GM12878 (cell line): ENCODE measurements at regions not wholly inside any gene's neighbourhood (a gene's known extent, or its start where the extent isn't known, plus 50 kb on each side); places are given as distances from the start of the nearest gene placed in this dataset.

ENCODE experiments used
- ATAC-seq: fragments of 200-7000 bp; cut with Tn5 transposase; 3 replicates; pipeline ENCODE4 v1.9.1; 2020; ENCODE audit warnings: mild to moderate bottlenecking, moderate library complexity
- BruUV-seq: library from RNA; stranded (reverse); fragments of 400-500 nt; replicated peaks from 2 replicates; lab custom pipeline; 2021; lab: Mats Ljungman, UMichigan
- CTCF ChIA-PET: fragments of 300-600 bp; sonication (Branson Sonifier 250); formaldehyde crosslinking; extraction: SDS; loops from one replicate; lab custom pipeline; 2021; ENCODE audit warnings: inconsistent platforms; lab: Yijun Ruan, JAX
- POLR2A ChIA-PET: fragments of 350-600 bp; formaldehyde crosslinking; extraction: SDS; loops from one replicate; lab custom pipeline; 2021; ENCODE audit warnings: inconsistent platforms; lab: Charles Lee
- RAD21 ChIA-PET: fragments of 300-600 bp; sonication (Branson Sonifier 250); formaldehyde crosslinking; loops from one replicate; lab custom pipeline; 2023; ENCODE audit warnings: antibody characterized with exemption; ENCODE audit not compliant: unreplicated experiment; lab: Charles Lee
- SMC1A ChIA-PET: fragments of 300-600 bp; sonication (Branson Sonifier 250); formaldehyde crosslinking; loops from one replicate; lab custom pipeline; 2023; ENCODE audit not compliant: unreplicated experiment, uncharacterized antibody; lab: Charles Lee
- DNase-seq: peaks from one replicate; pipeline ENCODE4 v3.0.0-alpha.2; 2011; ENCODE audit warnings: low read depth, low spot score
- FAIRE-seq: peaks from 3 replicates; lab custom pipeline; 2011; peaks lifted over from hg19 to GRCh38; lab: Jason Lieb, UNC
- H2AFZ ChIP-seq: 2 replicates; pipeline ENCODE4 v1.6.0; 2011; ENCODE audit warnings: low read depth, low read length, control low read depth; ENCODE audit not compliant: control insufficient read depth
- H3K27ac ChIP-seq: 2 replicates; pipeline ENCODE4 v1.5.1; 2011; ENCODE audit warnings: control low read depth; ENCODE audit not compliant: control insufficient read depth, insufficient read depth
- H3K27me3 ChIP-seq, 2 experiments: replicated peaks in 1 of 2; 2 replicates each; pipeline versions ENCODE4 v1.6.0 to v1.6.1; 2011; ENCODE audit warnings: low read length in 1 of 2; ENCODE audit not compliant: control insufficient read depth in 2 of 2, insufficient read depth in 2 of 2
- H3K36me3 ChIP-seq, 2 experiments: 2 replicates each; pipeline ENCODE4 v1.5.1; 2011; ENCODE audit warnings: low read length in 1 of 2; ENCODE audit not compliant: control insufficient read depth in 2 of 2, insufficient read depth in 2 of 2
- H3K4me1 ChIP-seq: 2 replicates; pipeline ENCODE4 v1.6.1; 2011; ENCODE audit warnings: mild to moderate bottlenecking, low read length, moderate library complexity, mixed read lengths; ENCODE audit not compliant: control insufficient read depth, insufficient read depth
- H3K4me2 ChIP-seq: 2 replicates; pipeline ENCODE4 v1.6.0; 2011; ENCODE audit warnings: control low read depth; ENCODE audit not compliant: control insufficient read depth, insufficient read depth
- H3K4me3 ChIP-seq: fragments of 200-600 bp; sonication (generic); 2 replicates; pipeline ENCODE4 v1.5.1; 2016
- H3K79me2 ChIP-seq: 2 replicates; pipeline ENCODE4 v1.6.0; 2011; ENCODE audit warnings: low read length; ENCODE audit not compliant: control insufficient read depth, insufficient read depth
- H3K9ac ChIP-seq: 2 replicates; pipeline ENCODE4 v1.8.0; 2011; ENCODE audit warnings: low read length, control low read depth, mixed read lengths; ENCODE audit not compliant: control insufficient read depth, insufficient read depth
- H3K9me3 ChIP-seq: replicated peaks from 3 replicates; pipeline ENCODE4 v1.5.1; 2011; ENCODE audit warnings: mild to moderate bottlenecking, low read length; ENCODE audit not compliant: control insufficient read depth, insufficient read depth
- H4K20me1 ChIP-seq: 2 replicates; pipeline ENCODE4 v1.6.0; 2011; ENCODE audit not compliant: control insufficient read depth, insufficient read depth
- BCL11A ChIP-seq: IDR thresholded peaks from 2 replicates; pipeline ENCODE4 v1.6.1; 2011; ENCODE audit warnings: low read depth, low read length
- CBFB ChIP-seq: IDR thresholded peaks from 2 replicates; pipeline ENCODE4 v1.6.1; 2016; ENCODE audit warnings: antibody characterized with exemption, low read depth
- CTCF ChIP-seq, 3 experiments: IDR thresholded peaks in 2 of 3; conservative IDR thresholded peaks in 1 of 3; 2 replicates each; pipeline ENCODE4 v1.5.1; 2011; ENCODE audit warnings: low read depth in 3 of 3, low read length in 3 of 3, mild to moderate bottlenecking in 3 of 3, control low read depth in 2 of 3, moderate library complexity in 2 of 3, inconsistent platforms in 1 of 3, mixed read lengths in 1 of 3; ENCODE audit not compliant: control insufficient read depth in 2 of 3, insufficient read depth in 1 of 3; ENCODE audit errors: extremely low read depth in 1 of 3
- IRF5 ChIP-seq: fragments of 450-650 bp; IDR thresholded peaks from 2 replicates; pipeline ENCODE4 v1.6.1; 2017; ENCODE audit warnings: borderline replicate concordance
- KLF5 ChIP-seq: fragments of 450-650 bp; IDR thresholded peaks from 2 replicates; pipeline ENCODE4 v1.6.1; 2014; ENCODE audit warnings: mild to moderate bottlenecking; ENCODE audit not compliant: partially characterized antibody
- MTA3 ChIP-seq: IDR thresholded peaks from 2 replicates; pipeline ENCODE4 v1.6.1; 2012; ENCODE audit warnings: low read length, inconsistent platforms, borderline replicate concordance
- NFYB ChIP-seq: IDR thresholded peaks from 2 replicates; pipeline ENCODE4 v1.6.1; 2011; ENCODE audit warnings: low read depth, mild to moderate bottlenecking, low read length, improper control_type of control experiment, moderate library complexity; ENCODE audit not compliant: insufficient read depth
- NKRF ChIP-seq: fragments of 450-650 bp; conservative IDR thresholded peaks from 2 replicates; pipeline ENCODE4 v1.6.1; 2017; ENCODE audit warnings: mild to moderate bottlenecking, moderate library complexity
- NR2C1 ChIP-seq: fragments of 450-650 bp; IDR thresholded peaks from 2 replicates; pipeline ENCODE4 v1.6.1; 2017; ENCODE audit warnings: antibody characterized with exemption, mild to moderate bottlenecking, moderate library complexity
- RCOR1 ChIP-seq: conservative IDR thresholded peaks from 2 replicates; pipeline ENCODE4 v1.6.1; 2012; ENCODE audit warnings: low read depth, low read length, improper control_type of control experiment
- RELB ChIP-seq: fragments of 450-650 bp; IDR thresholded peaks from 2 replicates; pipeline ENCODE4 v1.6.1; 2017; ENCODE audit warnings: low read depth, mild to moderate bottlenecking, moderate library complexity
- SMAD5 ChIP-seq: IDR thresholded peaks from 2 replicates; pipeline ENCODE4 v1.6.1; 2016; ENCODE audit warnings: antibody characterized with exemption, low read depth
- SMARCA5 ChIP-seq: fragments of 450-650 bp; IDR thresholded peaks from 2 replicates; pipeline ENCODE4 v1.6.1; 2017; ENCODE audit warnings: mild to moderate bottlenecking
- STAT1 ChIP-seq: fragments of 450-650 bp; conservative IDR thresholded peaks from 2 replicates; pipeline ENCODE4 v1.6.1; 2014; ENCODE audit warnings: antibody characterized with exemption, mild to moderate bottlenecking
- TARDBP ChIP-seq: IDR thresholded peaks from 2 replicates; pipeline ENCODE4 v1.6.1; 2016; ENCODE audit warnings: borderline replicate concordance
- ZNF384 ChIP-seq: IDR thresholded peaks from 2 replicates; pipeline ENCODE4 v1.6.1; 2012; ENCODE audit warnings: low read depth, mild to moderate bottlenecking, low read length, improper control_type of control experiment, borderline replicate concordance
- WGBS: methylation state at CpG from one replicate; pipeline ENCODE4 v1.1.6; 2016; ENCODE audit warnings: low lambda C conversion rate; ENCODE audit not compliant: insufficient replicate concordance, insufficient coverage; ENCODE audit errors: missing lambda C conversion rate; 5-methylcytosine and 5-hydroxymethylcytosine counted together
- in situ Hi-C: fragments of 300-500 bp; cut with MboI; formaldehyde crosslinking; loops from 9 replicates; pipeline ENCODE4 v1.14.3; 2018; ENCODE audit warnings: mixed read lengths
- intact Hi-C: fragments of 100-400 bp; cut with micrococcal nuclease; formaldehyde crosslinking; loops from one replicate; pipeline ENCODE4 v1.14.2; 2022; ENCODE audit not compliant: unreplicated experiment

GRCh38 chr3:124048967-124049798 is 57.3 kb upstream of the ROPN1 start:
- Histone ChIP-seq H4K20me1 (no peaks in the 10 kb centered on the region), H3K9me3 (no peaks in the 10 kb centered on the region), H3K4me3 (no peak overlapping the region), H3K27ac (no peak overlapping the region), H3K4me2 (no peak overlapping the region), H3K79me2 (no peaks in the 10 kb centered on the region), H3K27me3 (no peaks in the 10 kb centered on the region; a peak in 3 of 4 replicates), H3K4me1 (no peaks in the 10 kb centered on the region), H2AFZ (no peak overlapping the region), H3K9ac (no peak overlapping the region), H3K36me3 (no peaks in the 10 kb centered on the region)
- in situ Hi-C loops = no loop called here
- ATAC-seq (no peak), DNase-seq (no peak), FAIRE-seq (no peak)
- ChIA-PET CTCF (interaction anchor here (1.6 kb wide), 1 partner anchor 17 kb away, joined by 3 read pairs; no protein-coding TSS in a partner anchor), SMC1A (no interaction called here), RAD21 (no interaction called here), POLR2A (interaction anchor here (1.0 kb wide), 1 partner anchor 88 kb away, joined by 5 read pairs; the partner anchor contains the start of gene CCDC14)
- intact Hi-C loops = no loop called here
- 31% methylated on average over 6 of the region's 6 CpGs for WGBS
- no TSS peak for BruUV-seq
- TF ChIP-seq NKRF (no peak), TARDBP (no peak), KLF5 (no peak), SMAD5 (no peak), SMARCA5 (no peak), NFYB (no peak), NR2C1 (no peak), RCOR1 (no peak), STAT1 (no peak), CTCF (IDR thresholded peaks at IDR 0.05 in 2 of 3, conservative IDR thresholded peaks at IDR 0.05 in 1 of 3; ENCODE audit: control insufficient read depth in 2 of 3, extremely low read depth in 1 of 3, insufficient read depth in 1 of 3, low read depth in 3 of 3, low read length in 3 of 3) (no peak), ZNF384 (no peak), CBFB (no peak), RELB (no peak), IRF5 (no peak), MTA3 (no peak), BCL11A (no peak)
